Inflammatory macrophage (primary cell): ENCODE measurements at regions not wholly inside any gene's neighbourhood (a gene's known extent, or its start where the extent isn't known, plus 50 kb on each side); places are given as distances from the start of the nearest gene placed in this dataset.
"Not testable (repeated sequence)": the region's sequence is repeated elsewhere in the genome, so short reads cannot be mapped to it uniquely, and the experiment has no call there.

Source experiments
- DNase-seq, 2 donors: peaks; one replicate each; pipeline ENCODE4 v3.0.0-alpha.2; 2020 to 2022

DNA sequence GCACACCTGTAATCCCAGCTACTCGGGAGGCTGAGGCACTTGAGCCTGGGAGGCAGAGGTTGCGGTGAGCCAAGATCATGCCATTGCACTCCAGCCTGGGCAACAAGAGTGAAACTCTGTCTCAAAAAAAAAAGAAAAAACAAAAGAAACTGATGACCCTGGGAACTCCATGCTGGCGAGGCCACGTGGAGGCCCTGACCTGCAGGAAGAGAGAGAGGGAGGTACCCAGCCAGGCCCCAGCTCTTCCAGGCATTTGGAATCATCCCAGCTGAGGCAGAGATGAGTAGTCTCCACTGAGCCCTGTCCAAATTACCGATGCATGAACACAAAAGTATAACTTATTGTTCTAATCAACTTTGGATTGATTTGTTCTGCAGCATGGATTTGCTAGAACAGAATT, 132.0 kb upstream of the ZBTB40 start:
- no peak for DNase-seq

- no peak for DNase-seq
Measured at GRCh38 chr1:22320587-22321344, 130.9 kb upstream of the ZBTB40 start.

GRCh38 chr1:22321917-22322316, 129.7 kb upstream of the ZBTB40 start:
- no peak for DNase-seq

DNA sequence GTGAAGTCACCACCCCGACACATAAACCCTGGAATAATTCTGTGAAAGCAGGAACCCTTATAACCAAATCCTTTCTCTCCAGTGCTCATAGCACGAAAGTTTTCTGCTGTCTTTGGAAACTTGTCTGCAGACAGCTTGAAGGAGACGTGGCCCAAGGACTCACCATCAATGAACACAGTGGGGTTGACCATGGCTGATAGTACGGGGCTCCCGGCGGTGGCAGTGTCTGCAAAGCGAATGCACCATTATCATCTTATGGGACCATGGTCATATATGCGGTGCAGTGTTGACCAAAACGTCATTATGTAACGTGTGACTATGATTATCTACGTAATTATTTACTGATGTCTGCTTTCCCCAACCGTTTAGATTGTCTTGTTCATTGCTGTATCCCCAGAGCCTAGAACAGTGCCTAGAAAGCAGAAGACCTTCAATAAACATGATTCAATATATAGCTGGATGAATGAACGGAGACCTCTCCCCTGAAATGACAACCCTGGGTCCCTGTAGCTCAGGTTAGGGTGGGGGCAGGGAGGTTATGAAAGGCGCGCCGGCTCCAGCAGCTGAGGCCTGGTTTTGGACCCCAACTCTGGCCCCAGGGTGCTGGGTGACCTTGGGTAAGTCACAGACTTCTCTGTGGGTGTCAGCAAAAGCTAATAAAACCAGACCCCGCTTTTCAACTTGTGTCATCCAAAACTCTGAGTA, 128.4 kb upstream of the ZBTB40 start:
- DNase-seq = no peak

DNA sequence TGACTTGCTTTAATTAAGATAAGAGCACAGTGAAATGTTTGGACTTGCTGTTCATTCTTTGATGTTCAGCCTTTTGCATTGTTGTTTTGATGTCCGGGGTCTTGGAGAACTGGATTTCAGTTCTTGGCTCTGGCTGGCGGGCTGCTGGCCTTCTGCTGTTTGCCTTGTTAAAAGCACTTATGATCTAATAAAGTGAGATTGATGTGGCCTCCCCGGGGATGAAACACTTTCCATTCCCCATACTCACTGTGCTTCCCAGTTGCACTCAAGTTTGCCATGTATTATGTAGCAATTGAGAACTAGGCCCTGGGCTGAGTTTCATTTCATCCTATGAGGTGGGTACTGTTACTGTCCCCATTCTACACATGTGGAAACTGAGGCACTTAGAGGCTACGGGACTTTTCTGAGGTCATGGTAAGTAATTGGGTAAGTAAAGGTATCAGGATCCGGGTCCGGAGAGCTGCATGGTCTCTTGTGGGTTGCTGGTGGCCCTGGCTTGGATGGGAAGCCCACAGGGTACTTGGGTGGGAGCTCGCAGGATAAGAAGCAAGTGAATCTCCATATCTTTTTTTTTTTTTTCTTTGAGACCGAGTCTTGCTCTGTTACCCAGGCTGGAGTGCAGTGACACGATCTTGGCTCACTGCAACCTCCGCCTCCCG, 127.7 kb upstream of the ZBTB40 start:
- DNase-seq = no peak

DNA sequence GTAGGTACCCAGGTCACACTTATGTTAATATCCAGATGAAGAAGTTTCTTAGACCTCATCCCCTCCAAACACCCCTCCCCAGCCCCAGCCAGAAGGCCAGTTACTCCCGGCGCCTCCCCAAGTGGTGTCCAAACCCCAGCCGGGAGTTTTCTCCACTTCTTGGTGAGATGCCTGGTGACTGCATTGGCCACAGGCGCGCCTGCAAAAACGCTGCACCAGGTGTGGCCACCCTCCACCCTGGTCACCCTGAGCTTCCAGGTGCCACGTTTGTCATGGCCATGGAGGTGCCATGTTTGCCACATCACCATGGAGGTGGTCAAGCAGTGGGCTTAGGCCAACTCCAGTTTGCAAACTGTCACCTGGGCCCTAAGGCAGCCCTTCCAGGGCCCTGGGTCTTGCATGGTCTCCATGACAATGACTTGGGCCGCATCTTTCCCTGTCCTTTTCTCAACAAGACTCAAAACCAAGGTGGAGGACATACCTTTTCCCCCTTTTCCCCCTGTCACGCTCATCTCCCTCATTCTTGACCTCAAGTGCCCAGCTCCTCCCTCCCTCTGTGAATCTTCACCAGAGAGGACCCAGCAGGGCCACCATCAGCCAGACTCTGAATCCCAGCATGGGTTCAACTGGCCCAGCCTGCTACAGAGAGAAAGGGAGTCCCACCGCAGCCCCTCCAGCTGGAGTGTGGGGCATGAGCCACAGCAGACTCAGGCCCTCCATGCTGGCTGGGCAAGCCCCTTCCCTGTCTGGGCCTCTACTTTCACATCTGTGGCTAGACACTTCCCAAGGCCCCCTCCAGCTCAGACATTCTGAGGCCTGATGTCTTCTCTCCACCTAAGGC, 125.9 kb upstream of the ZBTB40 start:
- DNase-seq = no peak

GRCh38 chr1:22326372-22326915, 125.2 kb upstream of the ZBTB40 start:
- DNase-seq = no peak

GRCh38 chr1:22326931-22327330, 124.7 kb upstream of the ZBTB40 start:
- no peak for DNase-seq

DNA sequence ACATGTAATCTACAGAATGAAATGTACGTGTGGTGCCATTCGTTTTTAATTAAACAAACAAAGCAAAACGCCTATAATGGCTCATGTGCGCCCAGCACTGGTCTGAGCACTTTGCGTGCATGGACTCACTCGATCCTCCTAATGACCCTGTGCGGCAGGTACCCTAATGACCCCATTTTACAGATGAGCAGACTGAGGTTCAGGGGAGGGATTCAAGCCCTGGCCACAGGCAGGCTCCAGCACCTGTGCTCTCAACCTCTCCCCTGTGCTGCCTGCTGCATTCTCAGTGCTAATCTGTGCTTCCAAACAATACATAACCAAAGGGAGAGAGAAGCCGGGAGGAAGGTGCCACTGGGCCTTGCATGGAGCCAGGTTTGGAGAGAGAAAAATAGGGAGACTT, 124.2 kb upstream of the ZBTB40 start:
- DNase-seq = no peak

GRCh38 chr1:22328331-22329147, 123.1 kb upstream of the ZBTB40 start:
- no peak for DNase-seq

- no peak for DNase-seq
Measured at GRCh38 chr1:22329148-22329515, 122.5 kb upstream of the ZBTB40 start.

GRCh38 chr1:22330092-22330759, 121.4 kb upstream of the ZBTB40 start:
- no peak for DNase-seq

- no peak for DNase-seq
Measured at GRCh38 chr1:22330760-22331119, 120.9 kb upstream of the ZBTB40 start.

GRCh38 chr1:22331618-22332423, 119.8 kb upstream of the ZBTB40 start:
- DNase-seq = no peak

DNA sequence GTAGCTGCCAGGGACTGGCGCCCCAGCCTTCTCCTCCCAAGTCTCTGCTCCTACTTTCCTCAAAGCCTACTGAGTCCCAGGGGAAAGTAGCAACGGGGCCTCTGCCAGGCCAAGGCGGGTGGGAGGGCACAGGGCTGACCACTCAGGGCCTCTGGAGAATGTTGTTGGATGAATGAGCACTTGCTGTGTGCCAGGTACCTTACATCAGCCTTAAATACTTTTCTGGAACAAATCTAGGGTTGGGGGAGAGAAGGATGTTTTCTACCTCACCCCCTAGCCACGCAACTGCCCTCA, 119.3 kb upstream of the ZBTB40 start:
- no peak for DNase-seq

DNA sequence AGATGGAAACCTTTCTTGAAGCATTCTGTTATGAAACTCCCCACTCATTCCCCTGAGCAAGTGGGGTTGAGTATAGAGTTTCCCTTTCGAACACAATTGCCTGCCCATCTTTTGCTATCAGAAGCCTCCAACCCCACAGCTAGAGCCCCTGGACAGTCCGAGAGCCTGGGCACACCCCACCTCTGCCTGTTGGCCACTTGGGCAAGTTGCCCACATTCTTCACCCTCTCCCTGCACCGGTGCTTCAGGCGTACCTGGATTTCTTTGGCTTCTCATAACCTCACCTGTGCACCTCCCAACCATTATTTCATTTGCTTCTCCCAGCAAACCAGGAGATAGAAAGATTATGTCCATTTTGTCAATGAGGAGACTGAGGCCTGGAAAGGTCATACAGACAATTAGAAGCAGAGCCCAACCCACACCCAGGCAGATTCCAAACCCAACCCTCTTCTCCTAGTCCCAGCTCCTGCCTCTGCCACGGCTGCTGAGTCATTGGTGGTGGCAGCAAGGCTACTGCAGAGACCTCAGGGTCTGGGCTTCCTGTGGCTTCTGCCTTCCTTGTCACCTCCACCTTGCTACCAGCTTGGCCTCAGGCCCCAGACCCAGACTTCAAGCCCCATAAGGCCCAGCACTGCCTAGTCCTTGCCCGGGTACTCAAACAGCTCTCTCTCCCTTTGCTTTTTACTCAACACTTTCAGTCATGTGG, 118.7 kb upstream of the ZBTB40 start:
- DNase-seq = no peak

- DNase-seq = no peak
Measured at GRCh38 chr1:22333516-22334121, 118.0 kb upstream of the ZBTB40 start.

GRCh38 chr1:22334860-22335550, 116.6 kb upstream of the ZBTB40 start:
- DNase-seq = no peak

DNA sequence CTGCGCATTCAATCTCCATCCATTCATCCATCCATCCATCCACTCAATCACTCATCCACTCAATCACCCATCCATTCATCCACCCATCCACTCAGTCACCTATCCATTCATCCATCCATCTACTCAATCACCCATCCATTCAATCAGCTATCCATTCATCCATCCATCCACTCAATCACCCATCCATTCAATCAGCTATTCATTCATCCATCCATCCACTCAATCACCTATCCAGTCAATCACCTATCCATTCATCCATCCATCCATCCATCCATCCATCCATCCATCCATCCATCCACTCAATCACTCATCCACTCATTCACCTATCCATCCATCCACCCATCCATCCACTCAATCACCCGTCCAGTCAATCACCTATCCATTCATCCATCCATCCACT, 115.4 kb upstream of the ZBTB40 start:
- DNase-seq = not testable (repeated sequence)
